HFF-Myc (cell line): ENCODE measurements at regions not wholly inside any gene's neighbourhood (a gene's known extent, or its start where the extent isn't known, plus 50 kb on each side); places are given as distances from the start of the nearest gene placed in this dataset.

Source experiments
- DNase-seq: peaks from one replicate; pipeline ENCODE4 v3.0.0-alpha.2; 2011; ENCODE audit warnings: low read depth; ENCODE audit errors: extremely low read depth
- H3K4me3 ChIP-seq: replicated peaks from 2 replicates; pipeline ENCODE4 v1.5.1; 2011; ENCODE audit warnings: low read depth, mild to moderate bottlenecking, control low read depth, low read length
- TF ChIP-seq, protein P1 (sequence below): IDR thresholded peaks from 2 replicates; pipeline ENCODE4 v1.5.1; 2012; ENCODE audit warnings: mild to moderate bottlenecking, low read depth, low read length, control low read depth; ENCODE audit errors: missing control alignments

DNA sequence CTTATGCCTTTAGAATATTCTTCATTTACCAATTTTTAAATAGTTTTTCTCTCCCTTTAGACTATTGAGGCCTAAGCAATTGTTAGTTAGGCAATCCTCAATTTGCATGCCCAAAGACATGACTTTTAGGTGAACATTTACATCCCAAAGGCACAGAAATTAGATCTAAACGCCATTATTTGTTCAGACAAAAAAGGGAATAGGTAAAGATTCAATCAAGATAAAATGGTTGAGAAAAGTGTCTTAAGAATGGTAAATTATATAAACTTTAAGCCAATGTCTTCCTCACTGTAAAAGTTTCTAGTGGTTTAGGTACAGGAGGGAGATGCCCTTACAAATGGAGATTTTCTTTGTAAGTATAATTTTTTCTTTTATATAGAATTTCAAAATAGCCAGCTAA, 50.2 kb upstream of the MME start:
- TF ChIP-seq, protein P1, sequence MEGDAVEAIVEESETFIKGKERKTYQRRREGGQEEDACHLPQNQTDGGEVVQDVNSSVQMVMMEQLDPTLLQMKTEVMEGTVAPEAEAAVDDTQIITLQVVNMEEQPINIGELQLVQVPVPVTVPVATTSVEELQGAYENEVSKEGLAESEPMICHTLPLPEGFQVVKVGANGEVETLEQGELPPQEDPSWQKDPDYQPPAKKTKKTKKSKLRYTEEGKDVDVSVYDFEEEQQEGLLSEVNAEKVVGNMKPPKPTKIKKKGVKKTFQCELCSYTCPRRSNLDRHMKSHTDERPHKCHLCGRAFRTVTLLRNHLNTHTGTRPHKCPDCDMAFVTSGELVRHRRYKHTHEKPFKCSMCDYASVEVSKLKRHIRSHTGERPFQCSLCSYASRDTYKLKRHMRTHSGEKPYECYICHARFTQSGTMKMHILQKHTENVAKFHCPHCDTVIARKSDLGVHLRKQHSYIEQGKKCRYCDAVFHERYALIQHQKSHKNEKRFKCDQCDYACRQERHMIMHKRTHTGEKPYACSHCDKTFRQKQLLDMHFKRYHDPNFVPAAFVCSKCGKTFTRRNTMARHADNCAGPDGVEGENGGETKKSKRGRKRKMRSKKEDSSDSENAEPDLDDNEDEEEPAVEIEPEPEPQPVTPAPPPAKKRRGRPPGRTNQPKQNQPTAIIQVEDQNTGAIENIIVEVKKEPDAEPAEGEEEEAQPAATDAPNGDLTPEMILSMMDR: no peak
- H3K4me3 ChIP-seq: no peak overlapping the region
- no peak for DNase-seq

DNA sequence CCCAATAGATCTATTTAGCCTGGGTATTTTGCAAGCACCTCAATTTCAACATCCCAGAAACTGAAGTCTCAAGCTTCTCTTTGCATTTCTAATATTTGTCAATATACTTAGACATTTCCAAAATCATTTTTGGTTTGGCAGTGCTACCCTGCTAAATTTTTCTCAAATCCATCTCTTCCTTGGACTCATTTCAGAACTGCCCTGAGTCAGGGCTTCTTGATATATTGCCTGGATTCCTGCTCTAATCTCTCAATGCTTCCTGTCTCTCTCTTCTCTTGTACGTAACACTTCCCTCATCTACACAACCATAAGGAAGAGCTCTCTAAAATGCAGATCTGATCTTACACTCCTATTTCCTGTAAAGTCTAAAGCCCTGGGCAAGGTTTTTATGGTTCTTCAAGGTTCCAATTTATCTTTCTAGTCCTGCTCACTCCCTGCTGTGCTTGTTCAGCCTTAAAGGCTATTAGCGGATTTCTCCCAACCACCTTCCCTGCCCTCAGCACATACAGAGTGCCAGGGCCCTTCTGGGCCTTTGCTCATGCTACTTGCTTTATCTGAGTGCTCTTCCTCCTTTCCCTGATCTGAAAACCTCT, 53.0 kb upstream of the MME start:
- no peak for DNase-seq
- TF ChIP-seq, protein P1: no peak
- no peak overlapping the region for H3K4me3 ChIP-seq

DNA sequence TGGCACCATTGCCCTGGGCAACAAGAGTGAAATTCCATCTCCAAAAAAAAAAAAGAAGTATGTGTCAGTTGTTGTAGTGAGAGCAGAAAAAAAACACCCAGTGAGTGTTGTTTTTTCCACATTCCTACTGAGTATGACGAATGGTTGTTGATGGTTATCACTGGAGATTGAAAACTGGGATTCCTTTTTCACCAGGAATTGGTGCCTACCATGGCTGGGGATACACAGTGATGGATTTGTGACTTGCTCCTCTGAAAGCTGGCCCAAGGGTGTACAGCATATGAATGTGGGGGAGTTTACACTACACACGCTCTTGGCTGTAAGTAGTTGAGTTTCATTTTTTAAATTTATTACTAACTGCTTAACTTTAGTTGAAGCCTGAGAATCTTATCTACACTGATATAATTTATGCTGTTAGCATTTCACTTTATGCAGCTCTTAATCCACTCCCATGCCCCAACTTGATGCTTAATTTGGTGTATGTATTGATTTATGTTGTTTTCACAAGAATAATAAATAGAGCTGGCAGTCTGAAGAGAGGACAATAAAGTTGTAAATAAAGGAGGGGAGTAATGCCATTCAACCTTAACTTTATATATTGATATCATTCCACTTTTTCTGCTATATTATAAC, 56.0 kb upstream of the MME start:
- TF ChIP-seq, protein P1: no peak
- H3K4me3 ChIP-seq: no peak overlapping the region
- DNase-seq: no peak

DNA sequence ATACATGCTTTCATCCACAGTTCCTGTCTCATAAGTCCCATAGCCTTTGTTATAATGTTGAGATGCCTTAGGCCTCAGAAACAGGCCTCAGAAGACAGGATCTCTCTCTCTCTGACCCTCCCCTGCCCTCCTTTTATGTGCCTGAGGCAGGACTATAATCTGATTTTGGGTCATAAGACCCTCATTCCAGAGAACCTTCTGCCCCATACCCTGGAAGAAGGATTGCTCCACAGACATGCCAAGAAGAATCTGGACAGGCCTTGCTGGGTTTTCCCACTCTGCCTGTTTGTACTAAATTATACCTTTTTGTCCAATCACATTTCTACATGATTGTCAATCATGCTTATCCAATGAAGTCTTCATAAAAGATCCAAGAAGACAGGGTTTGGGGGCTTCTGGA, 57.2 kb upstream of the MME start:
- DNase-seq: no peak
- TF ChIP-seq, protein P1: no peak

DNA sequence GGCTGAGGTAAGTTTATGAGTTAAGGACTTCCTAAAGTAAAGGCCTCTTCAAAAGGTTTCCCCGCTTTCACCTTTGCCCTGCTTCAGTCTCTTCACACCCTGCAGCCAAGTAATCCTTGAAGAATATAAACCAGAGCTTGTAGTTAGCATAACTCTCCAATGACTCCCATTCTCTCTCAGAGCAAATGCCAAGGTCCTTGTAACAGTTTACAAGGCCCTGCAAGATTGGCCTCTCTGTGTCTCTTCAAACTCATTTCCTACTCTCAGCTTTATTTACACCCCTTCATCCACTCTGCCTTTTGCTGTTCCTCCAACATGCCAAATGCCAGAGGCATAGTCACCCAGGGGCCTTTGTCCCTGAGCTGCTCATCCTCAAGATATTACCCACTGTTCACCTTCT, 60.5 kb upstream of the MME start:
- TF ChIP-seq, protein P1: no peak
- DNase-seq: no peak
- no peak overlapping the region for H3K4me3 ChIP-seq

More for the DNA sequence above, 57.2 kb upstream of the MME start:
- H3K4me3 ChIP-seq: no peak overlapping the region

DNA sequence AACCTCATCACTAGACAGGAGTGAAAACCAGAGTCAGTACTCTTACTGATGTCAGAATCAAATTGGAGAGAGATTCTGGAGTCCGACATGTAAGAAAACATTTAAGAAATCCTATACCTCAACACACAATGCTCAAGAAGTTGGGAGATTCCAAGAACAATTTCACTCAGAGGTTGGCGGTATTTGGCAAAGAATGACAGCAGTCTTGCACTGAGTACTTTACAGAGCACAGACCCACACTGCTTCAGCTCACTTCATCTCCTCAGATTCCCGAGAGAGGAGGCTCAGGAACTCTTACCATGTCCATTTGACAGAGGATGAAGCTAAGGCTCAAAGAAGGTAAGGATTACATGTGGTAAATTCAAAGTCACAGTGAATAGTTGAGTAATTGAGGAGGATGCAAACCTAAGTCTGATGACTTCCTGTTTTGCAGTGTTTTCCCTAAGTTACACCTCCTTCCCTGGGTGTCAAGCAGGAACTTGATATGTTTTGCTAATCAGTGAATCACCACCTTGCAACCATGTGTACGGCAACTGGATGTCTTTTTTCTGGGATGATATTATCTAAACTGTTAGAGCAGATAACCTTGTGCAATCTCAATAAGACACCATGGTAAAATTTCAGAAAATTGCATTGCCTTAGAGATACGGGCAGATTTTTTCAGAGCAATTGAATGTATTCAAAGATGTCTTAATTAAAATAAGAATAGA, 61.3 kb upstream of the MME start:
- no peak overlapping the region for H3K4me3 ChIP-seq
- DNase-seq: no peak
- TF ChIP-seq, protein P1: no peak
